SW 1271 (cell line): ENCODE measurements at regions not wholly inside any gene's neighbourhood (a gene's known extent, or its start where the extent isn't known, plus 50 kb on each side); places are given as distances from the start of the nearest gene placed in this dataset.

Experiments used
- DNase-seq, 2 experiments: peaks; one replicate each; lab custom pipeline; 2025; lab: John Stamatoyannopoulos, UW

DNA sequence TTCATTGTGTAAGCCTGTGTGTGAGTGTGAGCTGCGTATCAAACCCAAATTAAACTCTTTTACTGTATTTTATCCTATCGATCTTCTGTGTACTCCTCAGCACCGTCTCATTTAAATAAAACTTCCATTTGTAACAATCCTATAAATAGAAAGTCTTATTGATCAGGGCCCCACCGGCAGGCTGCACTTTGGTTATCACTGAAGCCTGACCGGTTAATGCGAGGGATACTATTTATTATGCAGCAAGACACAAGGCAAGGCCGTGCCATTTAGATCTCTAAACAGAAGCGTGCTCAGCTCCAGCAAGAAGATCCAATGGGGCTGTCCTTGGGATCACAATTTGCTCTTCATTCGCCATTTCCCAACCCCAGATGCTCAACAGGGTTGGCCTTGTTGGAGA is 252.6 kb upstream of the TSHZ3 start:
- DNase-seq: no peak

DNA sequence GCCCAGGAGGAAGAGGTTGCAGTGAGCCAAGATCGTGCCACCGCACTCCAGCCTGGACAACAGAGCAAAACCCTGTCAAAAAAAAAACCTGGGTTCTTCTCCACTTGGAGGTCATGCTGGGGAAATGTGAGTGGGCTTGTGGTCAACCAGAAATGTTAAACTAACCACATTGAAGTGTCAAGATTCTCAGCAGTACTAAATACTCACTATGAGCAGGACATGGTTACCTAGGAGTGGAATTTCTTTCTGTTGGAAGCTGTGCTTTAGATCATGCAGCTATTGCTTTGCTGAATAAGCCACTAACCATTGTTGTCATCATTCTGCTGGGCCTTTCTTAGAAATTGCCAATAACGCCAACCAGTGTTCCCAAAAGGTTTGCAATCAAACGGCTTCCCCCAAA is 253.3 kb upstream of the TSHZ3 start:
- no peak for DNase-seq

DNA sequence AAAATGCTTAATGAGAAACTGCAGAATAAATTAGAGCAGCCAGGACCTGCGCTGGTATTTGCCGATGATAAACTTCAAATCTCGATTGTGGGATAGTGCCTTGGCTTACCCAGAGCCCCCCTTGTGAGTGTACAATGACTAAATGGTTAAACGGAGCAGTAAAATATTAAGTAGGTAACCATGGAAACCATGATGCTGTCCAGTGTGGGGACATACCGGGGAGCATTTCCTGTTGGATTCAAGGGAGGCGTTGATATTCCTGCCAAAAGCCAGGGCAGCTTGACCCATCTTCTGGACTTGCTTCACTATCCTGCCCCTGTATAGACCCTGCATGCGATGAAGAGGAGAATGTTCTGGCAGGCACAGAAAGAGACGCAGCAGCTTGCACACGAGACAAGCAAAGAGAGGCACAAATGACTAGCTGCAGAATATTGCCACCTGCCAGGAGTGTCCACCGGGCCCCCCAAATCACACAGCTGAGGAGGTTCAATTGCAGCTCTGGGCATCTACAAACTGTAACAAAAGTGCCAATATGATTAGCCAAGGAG is 255.3 kb upstream of the TSHZ3 start:
- DNase-seq: no peak

DNA sequence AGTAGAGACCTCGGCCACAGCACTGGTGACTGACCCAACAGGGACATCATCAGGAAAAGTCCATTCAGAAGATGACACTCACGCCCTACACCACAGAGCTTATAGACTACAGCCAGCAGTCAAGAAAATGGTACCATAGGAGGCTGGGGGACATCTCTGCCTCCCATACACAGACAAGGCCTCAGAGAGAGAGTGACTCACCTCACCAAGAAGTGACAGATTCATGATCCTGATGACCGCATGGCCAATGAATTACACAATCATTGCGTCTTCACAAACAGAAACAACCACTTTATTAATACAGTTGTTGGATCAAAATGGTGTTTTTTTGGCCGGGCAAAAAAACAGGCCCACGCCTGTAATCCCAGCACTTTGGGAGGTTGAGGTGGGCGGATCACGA is 260.8 kb upstream of the TSHZ3 start:
- DNase-seq: no peak

DNA sequence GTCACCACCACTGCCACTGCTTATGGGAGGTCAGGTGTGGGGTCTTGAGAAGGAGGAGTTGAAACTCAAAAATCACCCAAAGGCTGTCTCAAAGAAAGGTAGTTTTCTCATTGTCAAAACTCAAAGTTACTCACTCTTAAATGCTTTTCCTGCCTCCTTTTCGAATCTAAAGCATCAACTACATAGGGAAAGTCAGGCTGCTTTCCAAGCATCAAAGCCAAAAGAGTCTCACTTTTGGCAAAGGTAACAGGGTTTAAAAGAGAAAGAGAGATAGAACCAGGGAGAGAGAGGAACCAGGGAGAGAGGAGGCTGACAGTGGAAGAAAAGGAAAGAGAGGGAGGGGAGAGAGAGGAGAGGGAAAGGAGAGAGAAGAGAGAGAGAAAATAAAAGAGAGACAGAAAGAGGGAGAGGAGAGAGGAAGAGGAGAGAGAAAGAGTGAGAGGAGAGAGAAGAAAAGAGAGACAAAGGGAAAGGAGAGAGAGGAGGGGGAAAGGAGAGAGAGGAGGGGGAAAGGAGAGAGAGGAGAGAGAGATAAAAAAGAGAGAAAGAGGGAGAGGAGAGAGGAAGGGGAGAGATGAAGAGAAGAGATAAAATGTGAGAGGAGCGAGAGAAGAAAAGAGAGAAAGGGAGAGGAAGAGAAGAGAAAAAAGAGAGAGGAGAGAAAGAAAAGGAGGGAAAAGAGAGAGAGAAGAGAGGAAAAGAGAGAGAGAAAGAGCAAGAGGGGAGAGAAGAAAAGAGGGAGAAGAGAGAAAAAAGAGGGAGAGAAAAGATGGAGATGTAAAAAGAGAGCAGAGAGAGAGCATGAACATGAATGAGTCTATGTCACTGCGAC is 262.0 kb upstream of the TSHZ3 start:
- no peak for DNase-seq

DNA sequence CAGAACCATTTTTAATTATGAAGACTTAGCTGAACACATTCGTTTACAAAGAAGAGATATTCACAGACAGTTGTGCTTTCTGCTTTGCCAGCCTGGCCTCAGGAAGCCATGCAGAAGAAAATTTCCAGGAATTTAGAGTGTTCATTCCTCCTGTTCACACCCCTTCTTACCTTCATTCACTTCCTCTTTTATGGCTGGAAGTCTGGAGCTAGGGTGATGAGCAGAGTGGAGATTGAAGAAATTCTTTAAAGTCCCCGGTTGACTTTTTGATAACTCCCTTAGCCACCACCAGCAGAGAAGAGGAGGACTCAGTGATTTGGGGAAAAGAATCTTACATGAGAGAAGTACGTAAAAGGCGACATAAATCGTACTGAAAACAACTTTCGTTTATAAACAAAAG is 263.6 kb upstream of the TSHZ3 start:
- no peak for DNase-seq

DNA sequence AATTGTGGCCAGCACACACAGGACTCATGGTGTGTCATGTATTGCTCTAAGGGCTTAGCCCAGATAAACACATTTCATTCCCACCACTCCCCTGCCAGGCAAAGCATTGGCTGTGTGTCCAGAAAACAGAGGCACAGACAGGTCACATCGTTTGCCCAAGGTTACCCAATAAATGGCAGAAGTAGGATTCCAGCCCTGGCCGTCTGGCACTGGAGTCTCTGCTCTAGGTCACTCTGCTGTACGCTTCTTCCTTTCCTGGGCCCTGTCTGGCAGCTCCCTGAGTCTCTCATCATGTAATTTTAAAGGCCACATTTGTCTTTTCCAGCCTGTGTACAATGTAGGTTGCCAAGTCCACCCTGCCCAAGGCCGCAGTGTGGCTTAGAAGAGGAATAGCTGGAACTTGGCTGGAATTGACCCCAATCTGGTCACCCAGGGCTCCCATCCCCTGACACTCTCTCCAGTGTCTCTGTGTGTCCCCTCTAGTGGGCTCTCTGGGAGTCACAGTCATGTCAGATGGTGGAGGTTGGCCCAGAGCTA is 264.5 kb upstream of the TSHZ3 start:
- DNase-seq: no peak

DNA sequence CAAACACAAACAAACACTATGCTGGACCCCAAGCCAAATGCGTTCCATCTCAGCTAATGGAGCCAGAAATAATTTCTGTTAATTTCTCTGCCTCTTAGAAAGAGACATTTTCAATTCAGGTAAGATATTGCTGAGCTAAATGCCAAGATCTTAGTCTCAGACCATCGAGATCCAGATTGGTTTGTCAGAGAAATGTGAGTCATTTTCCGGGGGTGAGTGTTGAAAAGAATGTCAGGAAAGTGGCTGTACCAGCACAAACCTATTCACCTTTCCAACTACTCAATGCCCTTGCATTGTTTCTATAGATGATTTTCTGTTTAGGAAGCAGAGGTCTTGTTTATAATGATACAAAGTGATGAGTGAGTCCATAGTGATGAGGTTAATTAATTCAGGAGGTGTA is 266.8 kb upstream of the TSHZ3 start:
- no peak for DNase-seq

DNA sequence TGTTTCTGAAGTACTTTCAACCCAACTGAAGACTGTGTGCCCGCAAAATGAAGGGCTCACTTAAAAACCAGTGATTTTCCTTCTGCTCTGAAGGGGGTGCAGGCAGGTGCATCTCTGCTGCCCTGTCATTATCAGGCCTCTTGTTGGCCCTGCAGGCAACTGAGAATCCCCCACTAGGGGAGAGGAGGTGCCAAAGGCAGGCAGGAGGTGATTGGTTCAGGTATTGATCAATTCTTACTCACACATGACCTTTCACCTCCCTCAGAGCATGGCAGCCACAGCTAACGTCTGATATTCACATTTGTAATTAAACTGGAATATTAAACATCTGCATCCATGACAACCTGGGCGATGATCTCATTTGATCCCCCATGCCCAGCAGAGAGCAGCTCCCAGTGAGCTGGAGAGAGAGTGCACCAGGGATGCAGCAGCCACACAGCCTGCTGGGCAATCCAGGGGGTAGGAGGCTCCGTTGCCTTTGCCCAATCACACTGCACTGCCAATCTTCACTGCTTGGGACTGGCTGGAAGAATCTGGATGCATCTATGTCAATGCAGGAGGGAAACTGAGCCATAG is 267.9 kb upstream of the TSHZ3 start:
- DNase-seq: no peak

DNA sequence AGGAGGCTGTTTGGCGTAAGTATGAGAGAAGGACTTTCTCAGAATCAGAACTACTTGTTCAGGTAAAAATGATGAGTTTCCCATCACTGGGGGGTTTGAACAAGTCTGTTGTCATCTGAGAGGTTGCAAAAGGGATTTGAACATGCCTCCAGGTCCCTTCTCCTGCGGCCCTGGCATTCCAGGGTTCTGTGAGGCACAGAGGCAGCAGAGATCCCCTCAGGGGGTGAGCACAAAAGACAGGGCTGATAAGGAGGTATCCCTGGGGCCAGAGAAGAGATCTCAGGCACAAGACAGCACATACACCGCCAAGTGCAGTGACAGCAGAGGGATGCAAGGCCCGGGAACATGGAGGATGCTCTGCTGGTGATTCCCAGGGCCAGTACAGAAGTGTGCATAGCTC is 275.8 kb upstream of the TSHZ3 start:
- DNase-seq: no peak

DNA sequence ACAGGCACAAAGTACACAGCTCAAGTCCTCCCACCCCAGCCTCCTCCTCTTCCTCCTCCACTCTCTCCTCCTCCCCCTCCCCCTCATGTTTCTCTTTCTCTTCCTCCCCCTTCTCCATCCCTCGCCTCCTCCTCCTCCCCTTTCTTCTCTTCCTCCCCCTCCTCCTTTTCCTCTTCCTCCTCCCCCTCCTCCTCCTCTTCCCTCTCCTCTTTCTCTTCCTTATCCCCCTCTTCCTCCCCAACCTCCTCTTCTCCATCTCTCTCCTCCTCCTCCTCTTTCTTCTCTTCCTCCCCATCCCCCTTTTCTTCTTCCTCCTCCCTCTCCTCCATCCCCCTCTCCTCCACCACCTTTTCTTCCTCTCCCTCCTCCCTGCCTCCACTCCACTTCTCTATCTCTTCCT is 276.3 kb upstream of the TSHZ3 start:
- no peak for DNase-seq

DNA sequence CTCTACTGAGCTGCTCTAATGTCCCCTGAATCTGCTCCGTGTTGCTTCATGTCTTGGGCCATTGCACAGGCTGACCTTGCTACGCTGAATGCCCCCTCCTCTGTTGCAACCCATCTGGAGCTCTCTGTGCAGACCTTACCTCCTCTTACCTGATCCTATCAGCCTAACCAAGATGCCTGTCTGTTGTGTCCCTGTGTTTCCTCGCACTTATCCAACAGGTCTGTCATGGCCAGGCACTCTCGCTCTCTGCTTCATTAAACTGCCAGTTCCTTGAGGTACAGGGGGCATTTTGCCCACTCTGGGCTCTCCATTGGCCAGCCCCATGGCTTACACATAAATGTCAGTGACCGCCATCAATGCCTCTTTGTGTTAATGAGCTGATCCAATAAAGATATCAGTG is 277.7 kb upstream of the TSHZ3 start:
- no peak for DNase-seq

DNA sequence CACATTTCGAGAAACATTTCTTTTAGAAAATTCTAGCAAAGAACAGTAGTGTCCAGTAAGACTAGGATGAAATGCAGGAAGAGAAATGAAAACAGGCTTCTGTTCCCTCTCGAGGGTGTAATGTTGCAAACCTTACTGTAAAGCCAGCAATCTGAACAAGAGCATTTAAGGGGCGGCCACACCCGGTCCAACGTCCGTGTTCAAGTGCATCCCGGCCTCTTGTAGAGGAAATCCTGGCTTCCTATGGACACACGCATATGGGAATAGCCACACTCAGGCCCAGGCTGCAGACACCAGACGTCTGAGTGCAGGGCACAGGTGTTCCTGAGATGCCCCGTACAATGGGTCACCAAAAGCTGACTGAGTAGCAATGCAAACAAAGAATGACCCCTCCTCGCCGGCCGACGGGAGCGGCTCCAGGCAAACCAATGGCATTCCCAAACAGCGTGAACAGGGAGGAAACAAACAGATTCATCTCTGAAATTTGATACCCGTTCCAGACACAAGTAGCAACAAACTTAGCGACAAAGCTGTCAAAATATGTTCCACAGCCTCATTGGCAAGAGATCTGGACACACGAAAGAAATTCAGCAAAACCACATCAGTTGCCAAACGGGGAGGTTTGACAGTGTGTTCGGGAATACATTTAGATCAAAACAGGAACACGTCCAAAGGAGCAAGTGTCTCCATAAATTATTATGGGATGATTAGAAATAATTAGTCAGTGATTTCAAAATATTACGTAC is 278.6 kb upstream of the TSHZ3 start:
- no peak for DNase-seq

DNA sequence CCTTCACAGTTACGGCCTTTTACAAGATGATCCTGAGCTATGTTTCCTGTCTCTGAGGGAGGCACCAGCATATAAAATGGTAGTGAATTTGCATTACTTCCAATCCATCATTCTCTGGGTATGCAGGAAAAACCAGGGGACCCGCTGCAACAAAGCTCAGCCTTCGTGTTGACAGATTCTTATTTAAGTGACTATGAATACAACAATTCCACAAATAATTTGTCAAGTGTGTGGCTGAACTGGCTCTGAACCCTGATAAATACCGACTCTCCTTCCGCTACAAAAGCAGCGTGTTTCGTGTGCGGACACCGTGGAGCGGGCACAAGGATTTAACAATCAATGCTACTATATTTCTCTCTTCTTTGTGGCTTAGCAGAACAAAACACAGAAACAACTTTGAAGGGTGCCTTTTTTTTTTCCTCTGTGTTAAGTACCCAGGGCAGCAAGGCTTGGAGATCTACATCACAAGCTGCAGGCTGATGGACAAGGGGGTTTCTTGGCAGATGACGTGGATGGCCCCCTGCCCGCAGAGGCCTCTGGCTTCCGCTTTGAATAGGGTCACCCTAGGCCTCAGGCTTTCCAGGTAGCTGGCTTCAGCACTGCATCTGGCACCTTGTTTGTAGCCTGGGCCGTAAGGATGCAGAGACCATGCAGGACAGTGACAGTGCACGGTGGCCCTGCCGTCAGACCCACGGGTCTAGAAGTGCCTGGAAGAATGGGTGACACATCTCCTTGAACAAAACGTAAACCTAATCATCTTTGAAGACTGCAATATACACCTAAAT is 280.5 kb upstream of the TSHZ3 start:
- no peak for DNase-seq

DNA sequence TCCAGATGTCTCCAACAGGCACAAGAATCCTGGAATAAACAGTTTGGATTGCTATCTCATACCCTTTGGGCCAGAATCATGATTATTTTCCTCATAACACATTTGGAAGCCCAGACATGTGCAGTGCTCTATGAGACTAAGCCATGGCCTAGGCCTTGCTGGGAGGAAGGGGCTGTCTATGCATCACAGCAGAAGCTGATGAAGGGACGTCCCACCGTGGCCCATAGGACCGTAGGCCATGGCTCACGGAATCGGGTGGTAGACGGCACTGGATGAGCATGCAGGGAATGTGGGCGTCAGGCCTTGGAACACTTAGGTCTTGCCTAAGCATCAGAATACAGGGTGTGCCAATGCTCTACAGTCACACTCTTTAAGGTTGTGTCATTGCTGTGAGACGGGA is 283.8 kb upstream of the TSHZ3 start:
- no peak for DNase-seq

DNA sequence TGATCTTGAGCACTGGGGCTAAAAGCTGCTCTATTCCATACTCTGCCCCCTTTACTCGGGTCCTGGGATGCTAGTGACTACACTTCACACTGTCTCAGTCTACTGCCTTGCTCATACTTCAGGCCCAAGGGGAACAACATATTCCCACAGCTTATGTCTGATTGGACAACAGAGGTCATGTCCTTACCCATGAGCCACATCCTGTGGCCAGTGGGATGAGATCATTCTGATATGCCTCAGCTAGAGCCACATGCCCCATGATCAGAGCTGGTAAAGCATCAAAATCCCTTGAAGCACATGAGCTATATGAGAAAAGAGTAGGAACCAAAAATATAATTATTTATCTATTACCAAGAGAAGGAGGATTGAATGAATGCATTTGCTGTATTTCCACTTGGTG is 290.1 kb upstream of the TSHZ3 start:
- DNase-seq: no peak

DNA sequence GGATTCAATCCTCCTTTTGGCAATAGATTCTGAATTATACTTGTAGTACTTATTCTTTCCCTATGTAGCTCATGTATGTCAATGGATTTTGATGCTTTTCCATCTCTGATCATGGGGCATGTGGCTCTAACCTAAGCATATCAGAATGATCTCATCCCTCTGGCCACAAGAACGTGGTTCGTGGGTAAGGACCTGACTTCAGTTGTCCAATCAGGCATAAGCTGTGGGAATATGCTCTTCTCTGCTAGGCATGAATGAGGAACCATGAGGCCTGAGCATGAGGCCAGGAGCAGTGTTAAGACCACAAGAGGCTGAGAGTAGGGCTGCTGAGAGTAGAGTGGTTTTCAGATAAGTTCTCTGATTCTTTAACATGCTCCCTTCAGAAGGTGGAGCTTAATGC is 292.4 kb upstream of the TSHZ3 start:
- DNase-seq: no peak

DNA sequence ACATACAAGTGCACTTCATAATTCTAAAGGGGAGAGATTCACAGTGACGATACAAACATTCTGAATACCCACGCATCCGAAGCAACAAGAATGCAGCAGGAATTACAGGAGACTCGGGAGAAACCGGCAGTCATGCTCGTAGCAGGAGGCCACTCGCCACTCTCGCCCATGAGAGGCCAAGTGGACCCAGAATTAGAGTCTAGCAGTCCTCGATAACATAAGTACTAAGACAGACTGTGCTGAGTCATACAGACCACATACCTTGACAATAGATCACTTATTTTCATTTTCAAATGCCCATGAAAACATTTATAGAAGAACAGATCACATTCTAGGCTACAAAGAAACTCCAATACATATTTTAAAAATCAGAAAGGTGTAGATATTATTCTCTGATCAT is 299.1 kb upstream of the TSHZ3 start:
- no peak for DNase-seq

DNA sequence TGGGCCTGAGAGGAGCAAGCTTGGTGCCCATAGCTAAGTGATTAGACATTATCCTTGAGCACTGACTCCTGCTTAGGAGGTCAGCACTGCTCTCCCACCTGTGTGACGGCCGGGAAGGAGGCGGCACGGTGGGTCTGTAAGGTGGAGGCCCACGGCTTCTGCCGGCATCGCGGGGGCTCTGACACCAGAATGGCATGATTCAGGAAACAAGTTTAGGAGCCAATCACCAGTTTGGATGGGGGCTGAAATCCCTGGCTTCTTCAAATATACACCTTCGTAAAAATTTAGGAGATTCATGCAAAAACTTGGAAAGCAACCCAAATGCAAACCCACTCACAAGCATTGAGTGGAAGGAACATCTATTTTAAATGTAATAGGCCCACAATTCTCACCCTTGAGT is 307.3 kb upstream of the TSHZ3 start:
- no peak for DNase-seq

DNA sequence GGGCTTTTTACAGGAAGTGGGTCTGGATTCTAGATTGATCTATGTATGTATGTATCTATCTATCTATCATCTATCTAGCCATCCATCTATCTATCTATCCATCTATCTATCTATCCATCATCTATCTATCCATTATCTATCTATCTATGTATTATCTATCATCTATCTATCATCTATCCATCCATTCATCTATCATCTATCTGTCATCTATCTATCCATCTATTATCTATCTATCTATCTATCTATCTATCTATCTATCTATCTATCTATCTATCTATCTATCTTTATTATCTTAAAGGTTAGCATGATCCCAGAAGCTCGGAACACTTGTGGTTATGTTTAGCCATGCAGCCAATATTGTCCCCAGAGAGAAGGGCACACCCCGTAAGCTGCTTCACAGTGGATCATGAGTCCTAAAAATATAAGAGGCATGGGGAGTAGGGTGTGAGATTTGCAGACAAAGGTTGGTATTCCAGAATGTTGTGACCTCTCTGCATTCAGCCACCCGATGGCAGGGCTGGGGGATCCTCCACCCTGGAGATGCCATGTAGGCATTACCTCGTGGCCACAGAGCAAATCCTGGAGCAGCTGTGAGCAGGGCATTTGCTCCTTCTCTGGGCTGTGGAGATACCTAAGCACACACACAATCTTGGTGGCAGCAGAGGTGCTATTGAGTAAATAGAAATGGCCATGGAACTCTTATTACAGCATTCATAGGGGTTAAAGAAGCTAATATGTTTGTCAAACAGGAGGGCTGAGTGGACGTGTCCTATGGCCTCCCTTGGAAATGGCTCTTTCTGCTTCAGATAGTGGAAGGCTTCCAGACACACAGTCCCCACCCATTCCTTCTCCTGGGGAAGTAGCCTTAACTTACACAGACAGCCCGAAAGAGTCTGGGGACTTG is 310.0 kb upstream of the TSHZ3 start:
- no peak for DNase-seq

DNA sequence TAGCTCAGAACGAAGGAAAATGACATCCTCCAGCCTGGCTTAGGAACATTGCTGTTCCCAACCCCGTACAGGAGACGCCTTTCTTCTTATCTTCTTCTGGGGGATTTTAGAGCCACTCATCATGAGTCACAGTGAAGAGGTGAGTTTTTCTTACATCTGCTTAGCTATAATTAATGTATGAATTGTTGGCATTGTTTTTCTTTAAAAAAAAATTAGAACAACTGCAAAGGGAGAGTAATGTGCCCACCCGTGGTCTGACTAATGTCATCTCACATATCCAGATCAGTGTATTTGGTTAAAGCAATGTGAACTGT is 310.6 kb upstream of the TSHZ3 start:
- no peak for DNase-seq
